ENCODE measurements at regions not wholly inside any gene's neighbourhood (a gene's known extent, or its start where the extent isn't known, plus 50 kb on each side); places are given as distances from the start of the nearest gene placed in this dataset.

- TF ChIP-seq REST (IDR thresholded peaks at IDR 0.05; ENCODE audit: insufficient read depth in 1 of 2, low read depth in 2 of 2, low read length in 2 of 2) (no peak), TAF1 (IDR thresholded peaks at IDR 0.05; ENCODE audit: borderline replicate concordance, insufficient read depth, low read length) (no peak), POLR2AphosphoS5 (IDR thresholded peaks at IDR 0.05; ENCODE audit: low read depth, low read length) (no peak), SIN3A (IDR thresholded peaks at IDR 0.05; ENCODE audit: borderline replicate concordance, insufficient read depth, low read length) (no peak), FOXP2 (optimal IDR thresholded peaks at IDR 0.05; ENCODE audit: borderline replicate concordance, extremely low read depth, extremely low read length, insufficient read depth) (no peak)
These were observed 125.1 kb downstream of the NPIPB5 start for GRCh38 chr16:22635801-22636200.
